HG03175 (cell line): ENCODE measurements at regions not wholly inside any gene's neighbourhood (a gene's known extent, or its start where the extent isn't known, plus 50 kb on each side); places are given as distances from the start of the nearest gene placed in this dataset.
"Not testable (repeated sequence)": the region's sequence is repeated elsewhere in the genome, so short reads cannot be mapped to it uniquely, and the experiment has no call there.

ENCODE experiments used
- ATAC-seq: cut with Tn5 transposase; IDR thresholded peaks from one replicate; pipeline ENCODE4 v1.9.1; 2021; ENCODE audit warnings: mild to moderate bottlenecking, moderate library complexity; ENCODE audit not compliant: unreplicated experiment

DNA sequence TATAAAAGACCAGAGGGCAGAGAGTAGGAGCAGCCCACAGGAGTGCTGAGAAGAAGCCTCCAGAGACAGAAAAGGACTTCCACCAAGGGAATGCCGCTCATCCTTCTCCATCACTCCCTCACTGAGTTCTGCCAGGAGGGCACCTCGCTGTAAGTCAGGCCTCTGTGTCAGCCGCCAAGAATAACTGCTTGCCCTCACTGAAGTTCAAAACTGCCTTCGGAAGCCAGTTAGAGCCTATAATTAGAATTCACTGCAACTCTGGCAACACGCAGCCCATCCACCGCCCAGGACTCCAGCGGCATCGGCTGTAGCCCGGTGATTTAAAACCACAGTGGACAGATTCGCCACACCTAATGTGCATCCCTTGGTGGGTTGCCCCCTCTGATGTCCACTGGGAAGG is 281.8 kb upstream of the ZNF507 start:
- ATAC-seq = no peak

DNA sequence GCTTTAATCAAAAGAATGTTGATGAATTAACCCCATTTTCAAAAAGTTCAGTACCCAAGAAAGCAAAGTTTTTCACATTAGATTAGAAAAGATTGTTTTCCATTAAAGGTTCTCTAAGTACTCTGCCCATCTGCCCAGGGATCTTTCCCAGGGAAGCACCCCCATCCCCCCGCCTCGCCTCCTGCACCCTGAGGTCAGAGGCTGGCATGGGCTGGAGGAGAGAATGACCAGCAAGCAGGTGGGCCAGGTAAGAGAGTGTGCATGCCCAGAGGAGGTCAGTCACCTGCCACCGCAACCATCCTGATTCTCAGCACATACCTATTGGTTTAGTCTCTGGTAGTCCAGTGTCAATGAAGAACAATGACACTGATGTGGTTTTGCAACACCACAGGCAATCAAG is 279.4 kb upstream of the ZNF507 start:
- ATAC-seq = no peak

DNA sequence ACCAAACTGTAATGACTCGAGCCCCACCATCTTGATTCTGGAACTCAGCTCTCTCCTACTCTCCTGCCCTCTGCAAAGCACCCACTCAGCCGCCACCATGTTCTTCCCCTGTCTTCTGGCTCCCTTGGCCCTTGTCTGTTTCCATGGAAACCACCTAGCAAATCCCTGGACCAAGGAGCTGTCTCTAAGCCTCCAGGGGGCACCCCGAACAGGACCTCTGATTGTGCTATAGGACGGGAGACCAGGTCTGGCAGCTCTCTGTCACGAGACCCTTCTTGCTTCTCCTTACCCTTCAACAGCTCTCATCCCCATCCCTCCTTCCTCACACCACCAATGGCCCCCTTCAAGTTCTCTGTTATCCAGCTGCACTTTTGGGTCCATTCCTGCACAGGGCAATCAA is 277.7 kb upstream of the ZNF507 start:
- no peak for ATAC-seq

DNA sequence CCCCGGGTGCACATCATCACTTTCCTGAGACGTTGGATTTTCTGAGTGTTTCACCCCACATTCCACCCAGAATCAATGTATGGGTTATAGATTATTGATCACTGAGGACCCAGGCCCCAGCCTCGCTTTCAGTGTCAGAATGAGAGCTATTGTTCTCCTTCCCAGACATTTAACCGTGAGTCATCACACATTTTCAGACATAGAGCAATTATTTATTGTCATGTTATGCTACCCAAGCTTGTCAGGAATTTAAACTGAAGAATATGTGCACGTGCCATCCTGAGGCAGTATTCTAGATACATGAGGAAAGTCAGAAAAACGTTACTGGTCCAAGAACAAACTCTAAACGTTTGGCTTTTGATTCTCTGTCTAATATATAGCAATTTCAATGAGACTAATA is 276.6 kb upstream of the ZNF507 start:
- ATAC-seq = no peak

DNA sequence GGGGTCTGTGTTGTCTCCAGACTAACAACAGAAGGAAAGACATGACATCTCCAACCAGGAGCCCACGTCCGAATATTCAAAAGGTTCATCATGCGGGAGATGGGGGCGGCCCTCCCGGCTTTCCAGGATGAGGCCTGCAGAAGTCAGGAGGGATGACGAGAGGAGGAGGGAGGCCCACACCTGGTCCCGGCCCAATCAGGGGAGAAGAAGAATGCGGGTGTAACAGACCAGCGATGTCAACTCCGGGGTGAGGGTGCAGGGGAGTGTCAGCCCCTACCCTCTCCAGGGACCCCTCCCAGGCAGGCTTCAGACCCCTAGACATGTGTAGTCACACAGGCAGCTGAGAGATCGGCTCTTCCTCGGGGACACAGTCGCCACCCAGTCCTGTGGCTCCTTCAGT is 275.3 kb upstream of the ZNF507 start:
- no peak for ATAC-seq

DNA sequence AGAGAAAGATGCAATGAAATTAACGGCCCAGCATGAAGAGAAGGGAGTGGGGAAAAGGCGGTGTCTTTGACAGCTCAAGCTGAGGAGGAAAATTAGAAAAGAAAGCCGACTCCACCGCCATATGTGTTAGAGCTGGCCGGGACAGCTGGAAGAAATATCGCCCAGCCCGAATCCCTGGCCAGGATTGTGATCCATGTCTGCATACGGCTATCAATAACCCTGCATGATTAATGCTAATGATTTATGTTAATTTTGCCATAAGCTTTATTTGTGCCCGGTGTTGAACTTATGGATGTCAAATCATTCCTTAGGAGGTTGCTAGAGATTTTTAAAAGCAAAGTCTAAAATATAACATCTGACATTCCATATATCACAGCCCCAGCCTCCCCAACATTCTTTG is 263.4 kb upstream of the ZNF507 start:
- ATAC-seq = no peak

DNA sequence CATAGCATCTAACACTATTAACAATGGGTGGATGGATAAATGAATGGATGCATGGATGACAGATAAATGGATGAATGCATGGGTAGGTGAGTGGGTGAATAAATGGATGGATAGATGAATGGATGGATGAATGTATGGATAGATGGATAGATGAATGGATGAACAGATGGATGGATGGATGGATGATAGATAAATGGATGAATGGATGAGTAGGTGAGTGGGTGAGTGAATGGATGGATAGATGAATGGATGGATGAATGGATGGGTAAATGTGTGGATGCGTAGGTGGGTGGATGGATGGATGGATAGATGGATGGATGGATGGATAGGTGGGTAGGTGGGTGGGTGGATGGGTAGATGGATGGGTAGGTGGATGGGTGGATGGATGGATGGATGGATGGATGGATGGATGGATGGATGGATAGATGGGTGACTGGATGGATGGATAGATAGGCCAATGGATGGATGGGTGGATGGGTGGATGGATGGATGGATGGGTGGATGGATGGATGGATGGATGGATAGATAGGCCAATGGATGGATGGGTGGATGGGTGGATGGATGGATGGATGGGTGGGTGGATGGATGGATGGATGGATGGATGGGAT is 260.6 kb upstream of the ZNF507 start:
- ATAC-seq = not testable (repeated sequence)

DNA sequence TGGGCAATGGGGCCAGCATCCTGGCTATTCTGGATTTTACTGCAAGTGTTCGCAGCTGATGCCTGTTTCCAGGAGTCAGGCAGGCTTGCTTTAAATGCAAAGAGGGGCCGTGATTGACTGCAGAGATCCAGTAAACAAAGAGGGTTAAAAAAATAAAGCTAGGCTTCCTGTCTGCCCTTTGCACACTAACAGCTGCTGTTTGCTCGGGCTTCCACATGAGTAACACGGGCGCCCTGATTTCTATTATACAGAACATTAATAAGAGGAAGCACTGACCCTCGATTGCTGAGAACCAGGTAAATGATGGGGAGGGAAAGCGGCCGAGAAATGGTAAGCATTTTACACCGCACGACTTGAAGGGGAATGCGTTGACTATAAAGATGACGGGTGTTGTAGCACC is 254.2 kb upstream of the ZNF507 start:
- ATAC-seq = no peak

DNA sequence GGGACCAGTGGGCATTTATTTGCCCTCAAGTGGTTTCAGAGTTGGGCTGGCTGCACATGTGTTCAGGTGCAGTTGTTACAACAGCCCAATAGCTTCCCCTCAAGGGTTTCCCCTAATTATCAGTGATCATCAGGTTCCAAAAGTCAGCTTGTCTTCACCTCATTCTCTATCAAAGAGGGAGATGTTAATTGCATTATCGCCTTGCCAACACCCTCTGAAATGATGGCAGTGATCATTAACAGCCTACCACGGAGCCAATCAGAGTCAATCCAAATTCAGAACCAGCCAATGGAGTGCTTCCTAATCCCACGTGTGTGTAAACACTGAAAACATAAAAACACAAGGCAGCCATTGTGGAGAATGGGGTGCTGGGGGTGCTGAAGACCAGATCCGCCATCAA is 248.4 kb upstream of the ZNF507 start:
- ATAC-seq = no peak

DNA sequence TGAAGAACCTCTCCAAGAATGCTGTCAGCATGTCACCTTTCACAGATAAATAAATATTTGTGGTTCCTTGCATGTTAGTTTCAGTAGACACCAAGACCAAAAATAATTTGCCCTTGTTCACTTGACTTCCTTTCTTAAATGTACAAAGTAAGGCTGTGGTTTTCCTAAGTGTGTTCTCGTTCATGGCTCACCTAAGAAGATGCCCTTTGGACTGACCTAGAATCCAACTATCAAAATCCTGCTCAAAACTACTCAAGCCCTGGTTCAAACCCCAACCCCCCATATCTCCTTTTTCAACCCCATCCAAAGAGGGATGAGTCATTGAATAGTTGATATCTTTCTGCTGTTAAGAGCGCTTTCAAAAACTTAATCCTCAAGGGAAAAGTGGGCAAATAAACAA is 247.8 kb upstream of the ZNF507 start:
- ATAC-seq = no peak

DNA sequence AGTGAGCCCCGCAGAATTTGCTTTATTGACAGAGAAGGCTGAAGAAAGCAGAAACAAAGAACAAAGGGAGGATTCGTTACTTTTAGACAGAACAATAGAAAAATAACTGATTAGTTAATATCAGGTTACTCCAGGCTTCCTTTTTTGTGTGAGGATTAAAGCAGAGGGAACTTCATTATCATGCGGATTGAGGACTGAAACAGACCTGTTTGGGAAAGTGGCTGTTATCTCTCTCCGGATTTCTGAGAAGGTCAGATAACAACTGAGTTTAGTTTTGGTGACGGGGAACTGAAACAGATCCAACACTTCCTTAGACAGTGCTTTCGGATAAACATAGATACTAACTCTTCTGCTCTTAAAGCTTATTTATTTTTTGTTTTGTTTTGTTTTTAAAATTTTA is 246.4 kb upstream of the ZNF507 start:
- no peak for ATAC-seq

DNA sequence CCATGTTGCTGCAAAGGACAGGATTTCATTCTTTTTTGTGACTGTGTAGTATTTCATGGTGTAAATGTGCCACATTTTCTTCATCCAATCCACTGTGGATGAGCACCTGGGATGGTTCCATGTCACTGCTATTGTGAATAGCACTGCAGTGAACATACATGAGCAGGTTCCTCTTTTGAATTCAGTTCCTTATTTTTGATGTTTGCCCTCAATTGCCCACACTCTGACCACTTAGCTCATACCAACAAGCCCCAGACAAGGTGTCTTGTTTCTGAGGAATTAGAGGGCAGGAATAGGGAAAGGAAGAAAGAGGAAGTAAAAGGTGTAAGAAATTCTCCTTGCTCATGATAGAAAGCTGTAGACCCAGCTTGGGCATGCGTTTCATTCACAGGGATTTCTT is 244.2 kb upstream of the ZNF507 start:
- no peak for ATAC-seq

DNA sequence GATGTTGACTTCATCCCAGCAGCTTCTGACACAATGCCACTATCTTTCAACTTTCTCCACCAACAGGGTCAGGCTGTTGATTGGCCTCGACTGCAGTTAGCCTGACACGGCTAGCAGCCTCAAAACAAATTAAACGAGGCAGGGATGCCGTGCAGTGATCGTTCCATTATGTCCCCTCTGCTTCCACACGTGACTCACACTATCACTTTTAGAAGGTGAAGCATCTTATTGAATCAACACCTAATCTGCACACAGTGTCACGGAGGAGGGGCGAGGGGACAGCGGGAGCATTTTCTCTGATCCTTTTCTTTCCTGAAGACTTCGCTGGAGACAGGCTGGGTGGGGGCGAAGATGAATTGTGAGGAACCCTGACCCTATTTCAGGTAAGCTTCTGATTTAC is 241.9 kb upstream of the ZNF507 start:
- ATAC-seq = no peak

DNA sequence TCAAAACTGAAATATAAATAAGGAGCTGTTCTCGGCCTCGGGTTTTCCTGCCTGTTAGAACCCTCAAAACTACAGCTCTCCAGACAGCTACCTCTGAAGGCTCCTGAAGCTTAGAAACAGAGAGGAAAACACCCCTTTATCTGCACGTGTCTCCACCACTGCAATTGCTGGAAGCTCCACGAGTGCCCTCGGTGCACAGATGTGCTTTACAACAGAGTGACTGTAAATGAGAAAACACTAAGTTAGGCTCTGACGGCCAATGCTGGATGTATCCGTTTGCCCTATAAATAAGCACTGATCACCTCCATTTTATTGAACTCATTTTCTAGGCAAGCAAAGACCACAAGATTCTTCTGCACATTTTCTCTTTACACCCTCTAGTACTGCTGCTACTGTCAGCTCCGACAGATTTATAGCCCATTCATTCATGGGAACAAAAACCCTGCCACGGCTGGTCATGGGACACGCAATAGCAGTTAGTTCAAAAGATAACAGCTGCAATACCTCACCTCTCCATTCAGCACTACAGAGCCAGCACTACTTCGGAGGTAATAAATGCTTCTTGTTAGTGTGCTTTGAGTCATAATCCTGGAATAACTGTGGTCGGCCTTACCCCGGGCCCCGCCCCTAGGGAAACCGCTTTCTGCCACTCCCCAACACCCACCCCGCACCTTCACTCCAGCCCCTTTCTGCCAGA is 241.1 kb upstream of the ZNF507 start:
- no peak for ATAC-seq

DNA sequence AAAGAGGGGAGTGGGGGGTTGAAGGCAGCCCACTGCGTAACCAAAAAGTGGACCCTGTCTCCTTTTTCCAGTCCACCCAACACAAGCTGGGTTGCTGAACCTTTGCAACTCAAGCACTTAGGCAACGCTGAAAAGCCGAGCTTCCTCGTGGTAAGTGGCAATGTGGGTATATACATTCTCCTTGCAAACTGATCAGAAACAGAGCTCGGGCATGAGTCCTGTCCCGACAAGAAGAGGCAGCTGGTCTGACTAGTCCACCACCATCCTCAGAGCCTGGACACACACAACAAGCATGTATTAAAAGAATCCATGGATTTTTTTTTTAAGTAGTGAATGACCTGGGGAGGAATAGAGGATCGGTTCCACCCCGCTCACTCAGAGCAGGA is 240.6 kb upstream of the ZNF507 start:
- no peak for ATAC-seq

DNA sequence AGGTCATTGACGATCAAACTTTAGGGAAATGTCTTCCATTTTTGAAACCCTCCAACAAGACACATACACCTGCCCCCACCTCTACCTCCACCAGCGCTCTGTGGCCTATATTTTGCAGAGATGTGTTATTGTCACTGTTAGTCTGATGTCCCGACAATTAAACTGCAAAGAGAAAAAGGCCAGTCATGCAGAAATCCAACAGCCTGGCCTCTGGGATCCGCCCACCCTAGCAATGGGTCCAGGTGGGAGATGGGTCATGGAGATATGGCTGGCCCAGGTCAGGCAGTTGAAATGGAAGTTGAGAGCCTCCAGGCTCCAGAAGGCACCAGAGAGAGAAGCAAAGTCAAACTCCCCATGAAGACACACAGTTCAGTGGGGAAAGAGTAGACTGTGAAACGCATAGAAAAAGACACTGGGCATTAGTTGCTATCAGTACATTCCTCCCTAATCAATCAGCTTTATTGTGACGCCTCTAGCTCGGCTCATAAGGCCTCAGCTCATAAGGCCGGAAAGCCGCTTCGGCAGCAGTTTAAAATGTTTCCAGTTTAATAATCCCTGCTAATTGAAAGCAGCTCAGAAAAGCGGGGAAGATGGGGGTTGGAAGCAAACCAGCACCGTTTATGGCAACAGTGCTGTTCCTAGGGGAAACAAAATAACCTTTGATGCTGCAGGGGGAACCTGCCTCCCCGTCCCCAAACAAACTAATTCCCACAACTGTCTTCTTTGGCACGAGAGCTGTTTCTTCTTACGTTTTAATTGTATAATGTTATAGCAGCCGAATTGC is 239.7 kb upstream of the ZNF507 start:
- ATAC-seq = no peak

DNA sequence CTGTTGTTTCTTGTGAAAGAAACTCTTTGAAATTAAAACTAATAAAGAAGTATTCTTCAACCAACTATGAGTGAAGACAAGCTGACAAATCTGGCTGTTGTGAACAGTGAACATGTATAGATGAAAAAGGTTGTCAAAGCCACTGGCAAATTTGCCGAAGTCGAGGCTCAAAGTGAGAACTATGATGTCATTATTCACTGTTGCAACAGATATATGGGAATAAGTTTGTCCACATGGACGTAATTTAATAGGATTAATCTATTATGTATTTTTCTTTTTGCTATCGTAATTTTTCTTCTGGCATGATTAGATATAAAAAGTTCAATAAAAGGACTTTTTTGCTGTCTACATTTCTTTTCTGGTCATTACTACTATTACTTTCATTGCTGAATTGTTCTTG is 223.2 kb upstream of the ZNF507 start:
- ATAC-seq = no peak

DNA sequence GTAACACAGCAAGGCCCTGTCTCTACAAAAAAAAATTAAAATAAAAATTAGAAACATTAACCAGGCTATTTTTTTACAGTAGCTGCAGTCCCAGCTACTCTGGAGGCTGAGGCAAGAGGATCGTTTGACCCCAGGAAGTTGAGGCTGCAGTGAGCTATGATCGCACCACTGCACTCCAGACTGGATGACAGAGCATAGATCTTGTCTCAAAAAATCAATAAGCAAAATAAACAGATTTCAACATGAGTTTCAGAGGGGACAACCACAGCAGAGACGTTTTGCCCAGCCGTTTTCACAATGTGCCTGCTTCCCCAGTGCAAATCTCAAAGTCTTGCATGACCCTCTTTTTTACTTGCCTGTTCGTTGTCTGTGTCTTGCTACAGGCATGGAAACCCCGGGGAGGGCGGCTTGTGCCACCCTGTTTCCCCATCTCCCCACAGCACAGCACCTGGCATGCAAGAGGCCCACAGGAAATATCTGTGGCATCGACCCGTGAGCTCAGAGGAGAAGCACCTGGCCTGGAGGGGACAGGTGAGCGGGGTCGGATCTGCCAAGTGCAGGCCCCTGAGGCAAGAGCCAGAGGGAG is 222.0 kb upstream of the ZNF507 start:
- ATAC-seq = no peak

DNA sequence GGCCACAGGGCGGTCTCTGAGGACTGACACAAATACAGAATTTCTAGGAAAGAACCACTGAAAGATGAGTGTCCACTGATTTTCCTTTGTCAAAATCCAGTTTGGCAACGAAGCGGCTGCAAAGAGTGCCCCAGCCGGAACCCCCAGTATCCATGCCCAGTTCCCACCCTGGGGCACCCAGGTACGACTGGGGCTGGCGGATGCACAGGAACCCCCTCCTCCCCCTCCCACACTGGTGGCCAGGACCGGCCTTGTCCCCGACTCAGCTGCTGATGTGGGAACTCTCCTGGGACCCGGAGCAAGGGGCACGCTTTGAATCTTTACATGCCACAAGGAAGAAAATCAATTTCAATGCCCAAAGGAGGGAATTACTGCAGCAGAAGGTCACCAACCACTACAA is 220.8 kb upstream of the ZNF507 start:
- ATAC-seq = no peak

DNA sequence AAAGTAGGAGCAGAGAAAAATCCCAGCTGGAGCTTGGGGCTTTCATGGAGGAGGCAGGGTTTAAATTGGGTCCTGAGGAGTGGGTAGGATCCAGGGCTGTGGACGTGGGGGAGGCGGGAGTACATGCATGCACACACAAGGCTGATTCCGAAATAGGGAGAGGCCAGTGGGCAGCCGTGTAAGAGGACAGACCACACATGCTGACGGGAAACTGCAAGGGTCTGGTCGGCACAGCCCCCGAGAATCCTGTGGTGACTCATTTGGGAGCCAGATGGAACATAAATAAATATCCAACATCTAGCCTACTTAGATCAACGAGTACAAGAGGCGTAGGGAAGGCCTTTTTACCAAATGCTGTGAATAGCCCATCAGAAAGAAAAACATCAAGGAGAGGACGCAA is 216.3 kb upstream of the ZNF507 start:
- no peak for ATAC-seq

DNA sequence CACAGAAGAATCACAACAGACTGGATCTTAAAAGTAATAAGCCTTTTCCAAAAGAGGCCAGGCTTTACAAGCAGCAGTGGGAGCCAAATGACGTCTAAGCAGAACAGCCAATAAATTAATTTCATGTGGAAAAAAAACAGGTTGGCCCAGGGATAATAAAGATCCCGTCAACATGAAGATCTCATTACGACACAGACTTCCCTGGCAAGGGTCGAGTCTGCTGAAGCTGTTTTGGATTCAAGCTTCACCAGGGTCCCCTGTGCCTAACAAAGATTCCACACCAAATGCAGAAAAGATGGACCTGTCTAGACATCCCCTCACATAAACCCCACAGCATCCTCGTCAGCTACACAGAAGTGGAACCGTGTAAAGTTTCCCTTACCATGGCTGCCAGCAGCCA is 215.1 kb upstream of the ZNF507 start:
- ATAC-seq = no peak

DNA sequence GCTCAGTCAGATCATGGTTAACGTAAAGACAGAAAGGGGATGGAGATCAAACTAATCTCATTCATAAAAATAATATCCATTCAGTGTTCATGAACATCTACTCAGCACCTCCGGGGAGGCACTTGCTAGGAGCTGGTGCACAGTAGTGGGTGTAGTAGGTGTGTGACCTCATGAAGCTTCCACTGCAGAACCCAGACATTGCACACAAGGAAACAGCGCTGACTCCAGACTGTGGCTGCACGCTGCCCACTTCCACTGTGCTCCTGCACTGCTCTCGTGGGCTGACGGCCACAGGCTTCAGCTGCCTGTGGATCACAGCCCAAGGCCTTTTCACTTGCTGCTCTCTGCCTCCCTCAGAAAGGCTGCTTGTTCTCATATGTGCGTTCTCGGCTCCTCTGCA is 214.4 kb upstream of the ZNF507 start:
- no peak for ATAC-seq
